ENCODE measurements at regions not wholly inside any gene's neighbourhood (a gene's known extent, or its start where the extent isn't known, plus 50 kb on each side); places are given as distances from the start of the nearest gene placed in this dataset.

- no peak overlapping the region for H3K27ac ChIP-seq
- no peak for TF ChIP-seq CTCF (conservative IDR thresholded peaks at IDR 0.05)
Measured at GRCh38 chr3:182233405-182233804, 521.7 kb downstream of the SOX2 start.

GRCh38 chr3:182233957-182234356 lies 522.2 kb downstream of the SOX2 start:
- TF ChIP-seq CTCF (conservative IDR thresholded peaks at IDR 0.05) (no peak), ZFX (IDR thresholded peaks at IDR 0.05) (no peak)
- H3K27ac ChIP-seq: no peak overlapping the region

- TF ChIP-seq ZFX (IDR thresholded peaks at IDR 0.05) (no peak), CTCF (conservative IDR thresholded peaks at IDR 0.05) (no peak)
- no peak overlapping the region for H3K27ac ChIP-seq
Measured at GRCh38 chr3:182234881-182235280, 523.2 kb downstream of the SOX2 start.

GRCh38 chr3:182235504-182235903 lies 523.8 kb downstream of the SOX2 start:
- no peak for TF ChIP-seq ZFX (IDR thresholded peaks at IDR 0.05)
- TF ChIP-seq CTCF (conservative IDR thresholded peaks at IDR 0.05): no peak
- H3K27ac ChIP-seq: no peak overlapping the region

GRCh38 chr3:182238126-182238525 lies 526.4 kb downstream of the SOX2 start:
- no peak for TF ChIP-seq CTCF (conservative IDR thresholded peaks at IDR 0.05)
- H3K27ac ChIP-seq: no peak overlapping the region

GRCh38 chr3:182239316-182239715 lies 527.6 kb downstream of the SOX2 start:
- H3K27ac ChIP-seq: no peak overlapping the region
- TF ChIP-seq CTCF (conservative IDR thresholded peaks at IDR 0.05) (no peak), ZFX (IDR thresholded peaks at IDR 0.05) (no peak)

GRCh38 chr3:182240474-182240873 lies 528.7 kb downstream of the SOX2 start:
- no peak for TF ChIP-seq CTCF (conservative IDR thresholded peaks at IDR 0.05)
- TF ChIP-seq ZFX (IDR thresholded peaks at IDR 0.05): no peak
- H3K27ac ChIP-seq: no peak overlapping the region

All from C4-2B (cell line).